A549 (cell line): ENCODE measurements at regions not wholly inside any gene's neighbourhood (a gene's known extent, or its start where the extent isn't known, plus 50 kb on each side); places are given as distances from the start of the nearest gene placed in this dataset.

ENCODE experiments used
- CHD2 ChIP-seq: fragments of 150-350 bp; IDR thresholded peaks from 2 replicates; pipeline ENCODE4 v1.6.1; 2014; ENCODE audit warnings: low read length; ENCODE audit not compliant: partially characterized antibody
- EHMT2 ChIP-seq: fragments of 200-600 bp; sonication (generic); IDR thresholded peaks from 2 replicates; pipeline ENCODE4 v1.6.1; 2016; ENCODE audit warnings: antibody characterized with exemption, low read depth, mild to moderate bottlenecking, moderate library complexity
- JUNB ChIP-seq: fragments of >200 bp; sonication (Bioruptor Twin); formaldehyde crosslinking; IDR thresholded peaks from 2 replicates; pipeline ENCODE4 v1.6.1; 2016
- TP53 ChIP-seq: fragments of 250-450 bp; sonication (Bioruptor Pico); IDR thresholded peaks from 2 replicates; pipeline ENCODE4 v1.5.0; 2021; ENCODE audit warnings: mild to moderate bottlenecking, moderate library complexity
- TF ChIP-seq, protein P1 (sequence below): fragments of >200 bp; sonication (Bioruptor Twin); formaldehyde crosslinking; IDR thresholded peaks from 3 replicates; pipeline ENCODE4 v1.5.1; 2016
- TF ChIP-seq, protein P2 (sequence below): fragments of 200-600 bp; sonication (generic); IDR thresholded peaks from 2 replicates; pipeline ENCODE4 v1.6.1; 2016; ENCODE audit warnings: antibody characterized with exemption, mild to moderate bottlenecking, moderate library complexity

DNA sequence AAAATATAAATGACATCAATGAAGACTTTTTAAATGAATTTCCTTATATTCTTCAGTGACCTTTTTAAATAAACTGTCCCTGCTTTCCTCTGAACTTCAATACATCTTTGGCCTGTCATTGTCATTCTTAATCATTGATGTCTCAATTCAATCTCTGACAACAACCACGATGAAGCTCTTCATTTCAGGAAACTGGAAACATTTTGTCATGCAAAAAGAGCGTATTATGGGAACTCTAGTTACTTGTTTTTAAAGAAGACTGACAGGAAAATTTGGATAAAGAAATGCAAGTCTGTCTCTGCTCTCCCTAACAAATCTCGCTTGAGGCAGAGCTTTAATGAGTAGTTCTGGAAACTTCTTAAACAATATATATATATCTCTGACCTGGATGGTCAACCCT, 535.8 kb upstream of the ADGRL2 start:
- TF ChIP-seq, protein P1, sequence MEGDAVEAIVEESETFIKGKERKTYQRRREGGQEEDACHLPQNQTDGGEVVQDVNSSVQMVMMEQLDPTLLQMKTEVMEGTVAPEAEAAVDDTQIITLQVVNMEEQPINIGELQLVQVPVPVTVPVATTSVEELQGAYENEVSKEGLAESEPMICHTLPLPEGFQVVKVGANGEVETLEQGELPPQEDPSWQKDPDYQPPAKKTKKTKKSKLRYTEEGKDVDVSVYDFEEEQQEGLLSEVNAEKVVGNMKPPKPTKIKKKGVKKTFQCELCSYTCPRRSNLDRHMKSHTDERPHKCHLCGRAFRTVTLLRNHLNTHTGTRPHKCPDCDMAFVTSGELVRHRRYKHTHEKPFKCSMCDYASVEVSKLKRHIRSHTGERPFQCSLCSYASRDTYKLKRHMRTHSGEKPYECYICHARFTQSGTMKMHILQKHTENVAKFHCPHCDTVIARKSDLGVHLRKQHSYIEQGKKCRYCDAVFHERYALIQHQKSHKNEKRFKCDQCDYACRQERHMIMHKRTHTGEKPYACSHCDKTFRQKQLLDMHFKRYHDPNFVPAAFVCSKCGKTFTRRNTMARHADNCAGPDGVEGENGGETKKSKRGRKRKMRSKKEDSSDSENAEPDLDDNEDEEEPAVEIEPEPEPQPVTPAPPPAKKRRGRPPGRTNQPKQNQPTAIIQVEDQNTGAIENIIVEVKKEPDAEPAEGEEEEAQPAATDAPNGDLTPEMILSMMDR: no peak
- TF ChIP-seq EHMT2 (no peak), JUNB (no peak), CHD2 (no peak), TP53 (CRISPR knock-in tag) (no peak)
- TF ChIP-seq, protein P2, sequence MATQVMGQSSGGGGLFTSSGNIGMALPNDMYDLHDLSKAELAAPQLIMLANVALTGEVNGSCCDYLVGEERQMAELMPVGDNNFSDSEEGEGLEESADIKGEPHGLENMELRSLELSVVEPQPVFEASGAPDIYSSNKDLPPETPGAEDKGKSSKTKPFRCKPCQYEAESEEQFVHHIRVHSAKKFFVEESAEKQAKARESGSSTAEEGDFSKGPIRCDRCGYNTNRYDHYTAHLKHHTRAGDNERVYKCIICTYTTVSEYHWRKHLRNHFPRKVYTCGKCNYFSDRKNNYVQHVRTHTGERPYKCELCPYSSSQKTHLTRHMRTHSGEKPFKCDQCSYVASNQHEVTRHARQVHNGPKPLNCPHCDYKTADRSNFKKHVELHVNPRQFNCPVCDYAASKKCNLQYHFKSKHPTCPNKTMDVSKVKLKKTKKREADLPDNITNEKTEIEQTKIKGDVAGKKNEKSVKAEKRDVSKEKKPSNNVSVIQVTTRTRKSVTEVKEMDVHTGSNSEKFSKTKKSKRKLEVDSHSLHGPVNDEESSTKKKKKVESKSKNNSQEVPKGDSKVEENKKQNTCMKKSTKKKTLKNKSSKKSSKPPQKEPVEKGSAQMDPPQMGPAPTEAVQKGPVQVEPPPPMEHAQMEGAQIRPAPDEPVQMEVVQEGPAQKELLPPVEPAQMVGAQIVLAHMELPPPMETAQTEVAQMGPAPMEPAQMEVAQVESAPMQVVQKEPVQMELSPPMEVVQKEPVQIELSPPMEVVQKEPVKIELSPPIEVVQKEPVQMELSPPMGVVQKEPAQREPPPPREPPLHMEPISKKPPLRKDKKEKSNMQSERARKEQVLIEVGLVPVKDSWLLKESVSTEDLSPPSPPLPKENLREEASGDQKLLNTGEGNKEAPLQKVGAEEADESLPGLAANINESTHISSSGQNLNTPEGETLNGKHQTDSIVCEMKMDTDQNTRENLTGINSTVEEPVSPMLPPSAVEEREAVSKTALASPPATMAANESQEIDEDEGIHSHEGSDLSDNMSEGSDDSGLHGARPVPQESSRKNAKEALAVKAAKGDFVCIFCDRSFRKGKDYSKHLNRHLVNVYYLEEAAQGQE: no peak
